GM18873 (cell line): ENCODE measurements at regions not wholly inside any gene's neighbourhood (a gene's known extent, or its start where the extent isn't known, plus 50 kb on each side); places are given as distances from the start of the nearest gene placed in this dataset.

Experiments used
- ATAC-seq: cut with Tn5 transposase; IDR thresholded peaks from one replicate; pipeline ENCODE4 v1.9.1; 2021; ENCODE audit warnings: mild to moderate bottlenecking, moderate library complexity, moderate number of reproducible peaks; ENCODE audit not compliant: unreplicated experiment, low FRiP score

- ATAC-seq = no peak
These were observed 195.0 kb downstream of the ENGASE start for GRCh38 chr17:79269620-79270019.

DNA sequence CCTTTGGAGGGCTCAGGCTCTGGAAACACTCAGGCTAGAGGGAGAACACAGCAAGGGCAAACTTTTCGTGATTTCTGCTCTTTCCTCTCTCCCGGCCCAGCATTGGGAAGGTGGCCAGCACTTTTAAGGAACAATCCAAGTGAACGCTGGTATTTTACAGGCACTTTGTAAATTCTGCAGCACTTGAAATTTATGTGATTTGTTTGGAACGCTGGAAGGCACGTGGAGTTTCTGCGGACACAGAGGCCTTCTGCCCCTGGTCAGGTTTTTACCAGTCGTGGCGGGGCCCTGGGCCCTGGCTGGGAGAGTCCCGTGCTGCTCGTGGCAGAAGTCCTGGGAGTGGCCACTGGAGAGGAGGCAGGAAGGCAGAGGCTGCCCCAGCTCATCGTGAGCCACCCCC, 188.6 kb downstream of the ENGASE start:
- ATAC-seq = no peak

- no peak for ATAC-seq
These were observed 188.0 kb downstream of the ENGASE start for GRCh38 chr17:79262624-79263023.

DNA sequence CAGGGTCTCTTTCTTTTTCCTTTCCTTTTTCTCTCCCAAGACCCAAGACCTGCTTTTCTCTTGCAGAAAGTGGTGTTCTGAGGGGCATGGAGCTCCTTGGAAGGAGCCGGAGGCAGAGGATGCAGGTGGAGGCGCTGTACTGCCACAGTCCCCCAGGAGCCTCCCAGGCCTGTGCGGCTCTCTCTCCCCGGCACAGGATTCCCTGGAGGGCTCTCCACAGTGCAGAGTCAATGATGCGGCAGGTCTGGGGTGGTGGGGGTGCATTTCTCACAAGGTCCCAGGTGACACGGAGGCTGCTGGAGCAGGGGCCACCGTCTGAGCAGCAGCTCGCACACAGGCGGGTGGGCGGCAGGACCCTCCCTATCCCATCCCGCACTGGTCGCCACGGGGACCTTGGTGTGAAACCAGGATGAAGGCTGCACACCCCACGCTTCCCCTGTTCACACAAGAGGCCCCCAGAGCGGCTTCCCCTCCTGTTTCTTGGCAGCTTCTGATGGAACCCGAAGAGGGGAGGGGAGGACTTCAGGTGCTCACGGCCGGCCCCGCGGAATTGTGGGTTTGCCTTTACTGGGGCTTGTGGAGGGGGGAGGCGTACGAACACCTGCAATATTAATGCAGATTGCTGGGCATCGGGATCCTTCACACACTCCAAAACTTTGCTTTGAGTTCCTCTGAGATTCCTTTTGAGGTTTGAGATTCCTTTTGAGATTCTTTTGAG, 186.9 kb downstream of the ENGASE start:
- ATAC-seq = no peak

DNA sequence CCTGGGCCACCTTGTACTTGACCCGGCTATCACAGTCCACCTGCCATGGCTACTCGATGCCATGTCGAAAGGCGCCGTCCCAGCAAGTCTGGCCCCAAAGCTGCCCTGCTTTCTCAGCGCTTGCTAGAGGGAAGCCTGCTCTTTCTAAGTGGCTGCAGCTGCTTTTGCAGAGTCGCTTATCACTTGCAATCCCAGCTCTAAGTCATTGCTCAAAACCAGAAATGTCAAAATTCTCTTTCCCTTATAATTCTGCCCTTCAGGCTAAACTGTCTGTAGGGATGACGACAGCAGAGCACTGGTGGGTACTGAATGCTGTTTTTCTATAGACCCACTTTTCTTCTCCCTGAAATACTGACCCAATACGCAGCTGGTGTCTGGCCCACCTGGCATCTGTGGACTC, 184.2 kb downstream of the ENGASE start:
- ATAC-seq = no peak

DNA sequence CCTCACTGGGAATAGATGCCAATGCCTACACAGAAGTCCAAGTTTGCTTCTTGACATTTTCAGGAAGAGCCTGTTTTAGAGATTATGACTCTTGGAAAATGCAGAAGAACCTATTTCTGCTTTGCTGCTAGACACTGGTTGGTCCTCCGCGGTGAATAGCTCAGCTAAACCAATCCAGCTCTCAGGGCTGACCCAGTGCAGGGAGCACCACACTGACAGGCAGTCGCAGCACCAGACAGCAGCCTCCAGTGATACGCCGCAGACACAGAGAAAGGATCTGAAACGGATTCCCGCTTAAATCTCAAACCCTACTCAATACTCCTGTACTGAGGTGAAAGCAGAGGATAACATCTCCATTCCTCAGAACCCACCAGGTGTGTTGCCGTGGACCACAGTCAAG, 183.4 kb downstream of the ENGASE start:
- no peak for ATAC-seq

DNA sequence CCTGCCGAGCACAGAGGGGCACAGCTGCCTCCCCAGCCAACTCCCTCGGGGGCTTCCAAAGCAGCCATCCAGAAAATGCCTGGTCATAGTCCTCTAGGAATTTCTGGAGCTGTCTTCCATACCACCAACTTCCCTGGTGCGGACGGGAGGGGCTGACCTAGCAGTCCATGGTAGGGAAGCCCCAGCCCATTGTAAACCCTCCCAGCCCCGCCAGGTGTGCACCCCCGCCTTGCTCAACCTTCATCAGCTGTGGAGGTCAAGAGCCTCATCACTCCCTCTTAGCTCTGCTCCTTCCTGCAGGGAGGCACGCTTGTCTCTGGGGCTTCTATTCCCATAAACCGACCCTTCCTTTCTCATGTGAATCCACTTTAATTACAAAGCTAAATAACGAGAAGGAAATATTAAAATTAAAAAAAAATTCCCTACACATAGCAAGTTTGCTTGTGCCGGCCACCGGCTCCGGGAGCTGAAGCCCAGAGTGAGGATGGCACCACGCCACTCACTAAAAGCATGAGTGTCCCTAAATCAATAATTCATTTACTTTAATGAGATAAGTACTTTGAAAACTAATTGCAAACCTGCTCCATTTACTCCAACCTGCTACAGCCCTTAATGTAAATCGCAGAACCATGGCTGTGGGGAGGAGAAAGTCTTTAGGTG, 181.4 kb downstream of the ENGASE start:
- ATAC-seq = no peak

DNA sequence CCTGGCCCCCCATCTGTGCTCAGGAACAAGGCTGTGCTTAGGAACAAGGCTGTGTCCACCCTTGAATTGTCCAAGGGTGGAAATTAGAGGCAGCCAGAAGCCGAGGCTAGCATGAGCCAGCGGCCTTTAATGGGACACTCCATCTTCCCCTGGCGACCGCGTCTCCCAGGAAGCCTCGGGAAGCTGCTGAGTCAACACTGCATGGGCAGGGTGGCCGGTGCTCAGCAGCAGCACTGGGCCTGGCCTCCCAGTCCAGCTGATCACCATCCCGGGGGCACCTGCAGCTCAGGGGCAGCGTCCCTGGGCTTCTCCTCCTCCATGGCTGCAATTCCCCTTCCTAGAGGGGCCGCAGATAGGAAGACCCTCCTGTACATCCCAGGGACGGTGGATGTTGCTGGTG, 180.8 kb downstream of the ENGASE start:
- ATAC-seq = no peak

GRCh38 chr17:79255046-79255445, 180.4 kb downstream of the ENGASE start:
- ATAC-seq = no peak

GRCh38 chr17:79252886-79253285, 178.3 kb downstream of the ENGASE start:
- ATAC-seq = no peak

- ATAC-seq = no peak
These were observed 177.2 kb downstream of the ENGASE start for GRCh38 chr17:79251824-79252223.

GRCh38 chr17:79249929-79250521, 175.4 kb downstream of the ENGASE start:
- ATAC-seq = no peak

DNA sequence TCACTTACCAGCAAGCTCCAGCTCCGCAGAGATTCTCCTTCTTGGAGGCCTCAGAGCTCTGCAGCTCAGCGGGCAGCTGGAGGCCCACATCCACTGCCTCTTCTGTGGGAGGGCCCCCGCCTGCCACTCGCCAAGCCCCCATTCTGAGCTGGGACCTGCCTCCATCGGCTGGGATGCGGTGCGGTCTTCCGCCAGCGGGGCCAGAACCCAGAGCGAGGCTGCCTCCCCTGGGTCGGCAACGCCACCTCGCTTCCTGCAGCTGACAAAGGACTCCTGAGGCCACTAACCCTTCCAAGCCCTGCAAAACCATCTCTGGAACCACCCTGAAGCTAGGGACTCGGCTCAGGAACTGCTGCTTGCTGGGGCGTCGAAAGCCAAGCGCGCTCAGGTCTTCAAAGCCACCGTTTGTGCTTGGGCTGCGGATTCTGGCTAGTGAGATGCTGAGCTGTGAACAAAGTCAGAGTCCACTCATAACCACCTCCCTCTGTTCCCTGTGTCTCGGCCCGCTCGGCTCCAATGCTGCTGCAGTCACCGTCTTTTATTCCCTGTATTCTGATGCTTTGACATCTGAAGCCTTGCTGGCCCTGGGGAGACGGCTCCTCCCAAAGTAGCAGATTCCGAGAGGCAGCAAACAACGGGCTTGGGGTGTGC, 174.3 kb downstream of the ENGASE start:
- ATAC-seq = no peak

DNA sequence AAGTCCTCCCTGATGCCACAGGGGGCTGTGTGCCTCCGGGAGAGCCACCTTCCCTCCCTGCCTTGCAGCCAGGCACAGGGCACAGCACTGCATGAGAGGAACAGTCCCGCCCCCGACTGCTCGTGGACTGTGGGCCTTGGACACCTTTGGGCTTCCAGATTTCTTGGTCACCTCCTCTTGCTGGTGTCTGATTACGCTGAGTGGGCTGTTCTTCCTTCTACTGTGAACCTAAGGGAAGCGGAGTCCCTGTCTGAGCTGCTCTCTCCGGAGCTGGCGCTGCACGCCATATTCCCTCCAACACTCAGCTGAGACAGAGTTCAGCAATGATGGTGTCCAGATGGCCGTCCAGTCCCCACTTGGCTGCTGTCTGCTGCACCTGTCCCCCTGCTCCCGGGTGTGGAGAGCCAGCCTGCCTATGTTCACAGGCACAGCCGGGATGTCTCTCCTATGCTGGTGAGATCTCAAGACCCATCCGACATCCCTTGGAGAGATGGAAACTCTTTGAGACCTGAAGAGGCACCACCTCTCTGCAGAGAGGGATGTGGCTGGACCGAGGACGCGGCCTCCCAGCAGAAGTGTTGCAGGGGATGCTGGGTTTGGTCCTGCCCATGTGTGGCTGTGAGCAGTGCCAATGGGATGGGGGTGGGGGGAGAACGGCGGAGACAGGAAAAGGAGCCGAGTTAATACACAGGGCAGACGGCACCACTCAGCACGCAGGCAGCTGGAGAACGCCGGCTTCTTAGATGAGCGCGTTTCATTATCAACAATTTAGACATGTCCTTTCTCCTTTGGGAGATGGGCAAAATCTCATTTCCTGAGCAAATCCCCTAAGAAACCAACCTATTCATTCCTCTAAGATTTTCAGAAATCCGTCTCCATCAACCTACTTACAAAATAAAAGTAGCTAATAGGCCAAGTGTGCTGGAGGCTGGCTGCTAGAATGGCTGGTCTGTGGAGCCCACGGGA, 171.9 kb downstream of the ENGASE start:
- no peak for ATAC-seq

DNA sequence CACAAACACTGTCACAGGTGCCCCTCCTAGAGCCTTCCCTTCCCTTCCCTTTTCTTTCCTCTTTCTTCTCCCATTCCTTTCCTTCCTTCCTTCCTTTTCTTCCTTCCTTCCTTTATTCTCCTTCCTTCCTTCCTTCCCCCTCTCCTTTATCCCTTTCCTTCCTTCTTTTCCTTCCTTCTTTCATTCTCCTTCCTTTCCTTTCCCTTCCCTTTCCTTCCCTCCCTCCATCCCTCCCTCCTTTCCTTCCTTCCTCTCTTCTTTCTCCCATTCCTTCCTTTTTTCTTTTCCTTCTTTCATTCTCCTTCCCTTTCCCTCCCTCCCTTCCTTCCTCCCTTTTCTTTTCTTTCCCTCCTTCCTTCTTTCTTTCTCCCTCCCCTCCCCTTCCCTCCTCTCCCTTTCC, 170.0 kb downstream of the ENGASE start:
- no peak for ATAC-seq

DNA sequence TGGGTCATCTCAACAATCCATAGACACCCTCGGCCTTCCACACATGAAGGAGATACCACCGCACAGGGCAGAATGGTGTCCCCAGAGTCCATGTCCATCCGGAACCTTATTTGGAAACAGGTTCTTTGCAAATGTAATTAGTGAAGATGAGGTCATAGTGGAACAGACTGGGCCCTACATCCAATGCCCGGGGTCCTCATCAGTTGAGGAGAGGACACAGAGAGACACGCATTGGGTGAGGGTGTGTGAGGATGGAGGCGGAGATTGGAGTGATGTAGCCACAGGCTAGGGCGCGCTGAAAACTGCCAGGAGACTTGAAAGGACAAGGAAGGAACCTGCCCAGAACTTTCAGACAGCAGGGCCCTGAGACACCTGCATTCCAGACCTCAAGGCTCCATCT, 169.4 kb downstream of the ENGASE start:
- ATAC-seq = no peak

DNA sequence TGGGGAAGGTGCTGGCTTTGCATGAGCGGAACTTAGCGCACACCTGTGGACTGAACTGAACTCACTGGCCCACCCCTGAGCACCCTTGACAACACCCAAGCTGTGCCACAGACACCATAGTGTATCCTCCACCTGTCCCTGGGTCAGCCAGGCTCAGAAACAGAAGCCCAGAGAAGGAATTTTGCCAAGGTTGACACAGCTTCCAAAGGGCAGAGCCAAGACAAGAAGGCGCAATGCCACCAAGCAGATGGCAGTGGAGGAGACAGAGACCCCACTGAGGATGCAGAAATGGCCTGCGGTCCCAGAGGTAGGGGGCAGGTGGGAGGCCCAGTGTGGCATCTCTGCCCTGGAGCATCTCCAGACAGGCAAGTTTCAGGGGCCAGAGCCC, 169.0 kb downstream of the ENGASE start:
- ATAC-seq = no peak

DNA sequence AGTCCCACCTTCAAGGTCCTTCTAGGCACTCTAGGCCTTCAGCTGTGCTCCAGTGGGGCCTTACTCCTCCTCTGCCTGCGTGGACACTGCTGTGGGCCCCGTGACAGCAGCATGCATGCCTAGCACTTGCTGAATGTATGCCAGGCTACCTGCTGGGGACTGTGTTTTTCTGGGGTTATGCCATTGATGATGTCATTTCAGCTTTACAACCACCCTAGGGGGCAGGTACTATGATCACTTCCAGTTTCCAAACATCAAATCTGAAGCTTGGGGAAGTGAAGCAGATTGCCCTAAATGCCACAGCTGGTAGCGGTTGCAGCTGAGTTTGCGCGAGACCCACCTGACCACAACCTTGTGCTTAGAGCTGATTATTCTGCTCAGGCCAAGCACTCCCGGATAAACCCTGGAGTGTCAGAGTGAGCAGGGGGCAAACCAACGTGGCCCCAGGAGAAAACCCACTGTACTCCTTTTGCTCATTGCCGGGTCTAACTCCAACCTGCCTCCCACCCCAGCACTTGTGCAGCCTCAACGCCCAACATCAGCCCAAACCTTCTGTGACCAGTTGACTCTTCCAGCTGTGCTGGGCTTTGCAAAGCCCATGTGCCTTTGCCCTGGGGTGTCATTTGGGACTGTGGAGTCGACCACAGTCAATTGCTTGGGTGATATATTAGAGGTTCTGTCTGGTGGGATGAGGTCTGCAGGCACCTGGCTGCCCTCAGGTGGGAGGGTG, 168.4 kb downstream of the ENGASE start:
- ATAC-seq = no peak

- ATAC-seq = no peak
These were observed 167.8 kb downstream of the ENGASE start for GRCh38 chr17:79242393-79242792.

GRCh38 chr17:79241616-79242015, 167.0 kb downstream of the ENGASE start:
- no peak for ATAC-seq
